ENCODE measurements at regions not wholly inside any gene's neighbourhood (a gene's known extent, or its start where the extent isn't known, plus 50 kb on each side); places are given as distances from the start of the nearest gene placed in this dataset.

- H3K9me3 Mint-ChIP-seq (ENCODE audit: low read depth), result no peaks in the 10 kb centered on the region
- DNase-seq (ENCODE audit: low spot score, unreplicated experiment), result no peak
- H3K4me3 Mint-ChIP-seq (ENCODE audit: low read depth), result no peak overlapping the region
- no peaks in the 10 kb centered on the region for H3K36me3 Mint-ChIP-seq (ENCODE audit: insufficient read depth)
- no peak overlapping the region for H3K27ac Mint-ChIP-seq
- TF ChIP-seq CTCF (IDR thresholded peaks at IDR 0.05; ENCODE audit: unreplicated experiment), result no peak
- peaks cover 48% of the 10 kb centered on the region for H3K27me3 Mint-ChIP-seq
- H3K4me1 Mint-ChIP-seq (ENCODE audit: low read depth), result no peaks in the 10 kb centered on the region
Measured at GRCh38 chr18:55650363-55650870, 62.4 kb upstream of the TCF4 start.

- DNase-seq (ENCODE audit: low spot score, unreplicated experiment), result no peak
- H3K4me3 Mint-ChIP-seq (ENCODE audit: low read depth), result no peak overlapping the region
- no peak overlapping the region for H3K27ac Mint-ChIP-seq
- peaks cover 30% of the 10 kb centered on the region for H3K27me3 Mint-ChIP-seq
- H3K9me3 Mint-ChIP-seq (ENCODE audit: low read depth), result no peaks in the 10 kb centered on the region
- no peaks in the 10 kb centered on the region for H3K36me3 Mint-ChIP-seq (ENCODE audit: insufficient read depth)
- H3K4me1 Mint-ChIP-seq (ENCODE audit: low read depth), result no peaks in the 10 kb centered on the region
- no peak for TF ChIP-seq CTCF (IDR thresholded peaks at IDR 0.05; ENCODE audit: unreplicated experiment)
Measured at GRCh38 chr18:55647331-55647730, 59.3 kb upstream of the TCF4 start.

GRCh38 chr18:55642191-55642590 is 54.2 kb upstream of the TCF4 start:
- TF ChIP-seq CTCF (IDR thresholded peaks at IDR 0.05; ENCODE audit: unreplicated experiment), result no peak
- no peak for DNase-seq (ENCODE audit: low spot score, unreplicated experiment)
- H3K4me3 Mint-ChIP-seq (ENCODE audit: low read depth), result no peak overlapping the region
- H3K9me3 Mint-ChIP-seq (ENCODE audit: low read depth), result peaks cover 10% of the 10 kb centered on the region
- H3K27me3 Mint-ChIP-seq, result peaks cover 3% of the 10 kb centered on the region
- H3K27ac Mint-ChIP-seq, result no peak overlapping the region
- H3K4me1 Mint-ChIP-seq (ENCODE audit: low read depth), result peaks cover 2% of the 10 kb centered on the region
- no peaks in the 10 kb centered on the region for H3K36me3 Mint-ChIP-seq (ENCODE audit: insufficient read depth)

- DNase-seq (ENCODE audit: low spot score, unreplicated experiment), result no peak
- Mint-ChIP-seq H3K27ac (no peak overlapping the region), H3K36me3 (ENCODE audit: insufficient read depth) (no peaks in the 10 kb centered on the region), H3K4me3 (ENCODE audit: low read depth) (no peak overlapping the region), H3K4me1 (ENCODE audit: low read depth) (peaks cover 3% of the 10 kb centered on the region), H3K9me3 (ENCODE audit: low read depth) (peaks cover 10% of the 10 kb centered on the region), H3K27me3 (no peaks in the 10 kb centered on the region)
- no peak for TF ChIP-seq CTCF (IDR thresholded peaks at IDR 0.05; ENCODE audit: unreplicated experiment)
Measured at GRCh38 chr18:55641486-55641885, 53.5 kb upstream of the TCF4 start.

Measured in progenitor cell of endocrine pancreas (in vitro differentiated cells).